GM19372 (cell line): ENCODE measurements at regions not wholly inside any gene's neighbourhood (a gene's known extent, or its start where the extent isn't known, plus 50 kb on each side); places are given as distances from the start of the nearest gene placed in this dataset.
"Not testable (repeated sequence)": the region's sequence is repeated elsewhere in the genome, so short reads cannot be mapped to it uniquely, and the experiment has no call there.

ENCODE experiments used
- ATAC-seq: cut with Tn5 transposase; IDR thresholded peaks from one replicate; pipeline ENCODE4 v1.9.1; 2021; ENCODE audit warnings: mild to moderate bottlenecking, low read depth, moderate library complexity; ENCODE audit not compliant: unreplicated experiment

DNA sequence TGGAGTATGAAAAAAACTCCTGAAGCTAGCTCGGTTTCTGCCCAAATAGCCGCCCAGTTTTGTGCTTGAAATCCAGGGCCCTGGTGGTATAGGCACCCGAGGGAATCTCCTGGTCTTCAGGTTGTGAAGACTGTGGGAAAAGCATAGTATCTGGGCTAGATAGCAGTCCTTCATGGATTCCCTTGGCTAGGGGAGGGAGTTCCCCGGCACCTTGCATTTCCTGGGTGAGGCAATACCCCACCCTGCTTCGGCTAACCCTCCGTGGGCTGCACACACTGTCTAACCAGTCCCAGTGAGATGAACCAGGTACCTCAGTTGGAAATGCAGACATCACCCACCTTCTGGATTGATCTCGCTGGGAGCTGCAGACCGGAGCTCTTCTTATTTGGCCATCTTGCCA is 184.5 kb upstream of the SLC35B3 start:
- no peak for ATAC-seq

DNA sequence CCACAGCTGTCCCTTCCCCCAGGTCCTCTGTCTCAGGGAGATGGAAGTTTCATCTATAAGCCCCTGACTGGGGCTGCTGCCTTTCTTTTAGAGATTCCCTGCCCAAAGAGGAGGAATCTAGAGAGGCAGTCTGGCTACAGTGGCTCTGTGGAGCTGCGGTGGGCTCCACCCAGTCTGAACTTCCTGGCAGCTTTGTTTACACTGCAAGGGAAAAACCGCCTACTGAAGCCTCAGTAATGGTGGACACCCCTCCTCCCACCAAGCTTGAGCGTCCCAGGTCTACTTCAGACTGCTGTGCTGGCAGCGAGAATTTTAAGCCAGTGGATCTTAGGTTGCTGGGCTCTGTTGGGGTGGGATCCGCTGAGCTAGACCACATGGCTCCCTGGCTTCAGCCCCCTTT is 184.1 kb upstream of the SLC35B3 start:
- ATAC-seq, result not testable (repeated sequence)

DNA sequence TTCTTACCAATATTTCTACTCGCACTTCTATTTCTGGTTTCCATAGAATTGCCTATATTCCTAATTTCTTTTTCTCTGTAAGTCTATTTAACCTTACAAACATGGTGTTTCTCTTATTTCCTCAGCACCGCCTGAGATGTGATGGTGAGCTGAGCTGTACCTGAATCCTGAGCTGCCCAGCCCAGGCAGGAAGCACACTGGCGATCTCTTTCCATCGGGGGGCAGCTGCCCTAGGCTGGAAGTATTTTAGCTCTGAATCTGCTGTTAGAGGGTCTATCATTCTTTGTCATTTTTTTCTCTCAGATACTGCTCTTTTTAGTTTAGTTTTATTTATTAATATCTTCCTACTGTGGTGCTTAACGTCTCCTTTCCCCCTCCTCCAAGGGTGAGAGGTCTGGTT is 173.4 kb upstream of the SLC35B3 start:
- no peak for ATAC-seq

DNA sequence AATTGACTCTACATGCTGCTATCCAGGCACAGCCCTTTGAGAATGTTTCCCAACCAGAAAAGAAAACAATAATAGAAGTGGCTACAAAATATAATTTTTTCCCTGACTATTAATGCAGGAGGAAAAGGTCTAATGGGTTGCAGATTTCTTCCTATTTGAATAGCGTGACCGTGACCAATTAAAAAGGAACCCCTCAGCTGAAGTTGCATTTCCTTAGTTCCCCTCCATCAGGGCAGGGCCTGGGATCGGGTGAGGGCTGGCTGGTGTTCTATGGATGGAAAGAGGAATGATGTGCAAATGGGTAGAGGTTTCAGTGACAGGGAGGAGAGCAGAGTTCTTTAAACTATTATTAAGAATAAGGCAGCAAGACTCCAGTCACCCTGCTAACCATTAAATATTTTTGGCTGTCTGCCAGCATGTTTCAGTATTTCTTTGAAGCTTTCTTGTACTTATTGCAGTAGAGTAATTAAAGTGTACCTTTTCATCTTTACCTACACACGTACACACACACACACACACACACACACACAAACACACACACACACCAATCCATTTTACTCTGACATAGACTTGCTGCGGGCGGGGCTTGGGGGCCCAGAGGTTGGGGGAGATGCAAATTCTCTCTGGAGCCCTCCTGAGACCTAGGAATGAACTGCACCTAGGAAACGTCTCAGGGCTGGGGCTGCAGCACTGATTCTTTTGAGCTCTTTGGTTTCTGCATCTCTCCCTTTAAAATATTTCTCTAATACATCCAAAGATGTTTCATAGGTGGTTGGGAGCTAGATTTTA is 154.8 kb upstream of the SLC35B3 start:
- no peak for ATAC-seq

DNA sequence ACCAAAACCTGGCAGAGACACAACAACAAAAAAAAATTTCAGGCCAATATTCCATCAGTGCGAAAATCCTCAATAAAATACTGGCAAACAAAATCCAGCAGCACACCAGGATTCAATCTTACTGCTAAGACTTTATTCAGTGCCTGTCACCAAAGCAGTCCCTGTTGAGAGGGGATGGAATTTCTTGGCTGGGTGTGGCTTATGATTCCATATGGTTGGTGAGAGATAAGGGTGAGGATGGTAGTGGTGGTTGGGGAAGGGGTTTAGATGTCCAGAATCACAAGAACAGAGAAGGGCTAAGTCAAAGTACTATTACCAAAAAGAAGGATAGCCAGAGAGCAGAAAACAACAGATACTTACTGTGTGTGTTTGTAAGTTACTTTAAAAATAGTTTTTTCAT is 152.8 kb upstream of the SLC35B3 start:
- ATAC-seq, result no peak

DNA sequence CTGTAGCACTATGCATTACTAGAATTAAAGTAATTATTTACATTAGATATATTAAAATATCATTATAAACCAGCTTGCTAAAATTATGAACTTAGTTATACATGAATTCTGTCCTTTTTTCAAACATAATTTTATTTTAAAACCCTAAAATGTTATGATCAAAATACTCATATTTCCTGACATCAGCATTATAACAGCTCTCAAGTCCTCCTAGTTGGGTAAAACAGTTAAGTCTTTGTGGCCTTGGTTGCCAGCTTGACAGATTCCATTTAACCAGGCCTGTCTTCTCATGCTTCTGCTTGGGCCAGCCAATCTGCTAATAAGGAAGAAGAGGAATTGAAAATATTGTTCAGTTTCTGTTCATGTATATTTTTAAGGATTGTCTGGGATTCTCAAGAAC is 147.9 kb upstream of the SLC35B3 start:
- no peak for ATAC-seq

DNA sequence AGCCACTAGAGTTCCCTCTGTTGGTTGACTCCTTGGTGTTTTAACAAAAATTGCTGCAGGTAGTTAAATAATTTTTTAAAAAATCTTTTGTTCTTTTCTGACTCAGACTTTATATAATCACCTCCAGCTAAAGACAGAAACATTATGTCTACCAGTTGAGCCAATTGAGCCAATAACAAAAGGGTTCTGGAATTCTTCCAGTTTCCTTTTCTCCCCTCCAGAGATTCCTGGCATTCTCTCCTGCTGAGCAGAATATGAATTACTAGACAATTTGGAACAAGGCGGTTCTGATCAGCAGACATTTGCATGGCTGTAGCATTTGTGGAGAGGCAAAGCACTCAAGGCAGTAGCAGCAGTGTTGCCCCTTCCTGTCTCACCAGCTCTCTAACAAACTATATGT is 144.0 kb upstream of the SLC35B3 start:
- no peak for ATAC-seq

DNA sequence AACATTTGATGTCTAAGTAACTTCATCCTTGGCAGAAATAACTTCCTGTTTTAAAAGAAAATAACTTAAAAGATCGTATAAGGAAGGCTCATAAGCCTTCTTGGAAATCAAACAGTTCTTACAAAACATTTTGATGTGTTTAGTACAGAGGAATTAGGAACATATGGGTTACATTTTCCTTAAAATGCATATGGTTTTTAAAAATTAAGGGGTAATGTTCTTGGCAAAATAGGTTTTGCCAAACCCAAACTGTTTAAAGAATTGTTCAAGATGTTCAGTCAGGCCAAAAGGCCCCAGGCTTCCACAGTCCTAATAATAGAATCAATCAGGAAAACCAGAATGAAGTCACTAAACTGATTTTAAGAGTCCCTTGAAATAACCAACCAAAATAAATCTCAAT is 142.7 kb upstream of the SLC35B3 start:
- no peak for ATAC-seq

DNA sequence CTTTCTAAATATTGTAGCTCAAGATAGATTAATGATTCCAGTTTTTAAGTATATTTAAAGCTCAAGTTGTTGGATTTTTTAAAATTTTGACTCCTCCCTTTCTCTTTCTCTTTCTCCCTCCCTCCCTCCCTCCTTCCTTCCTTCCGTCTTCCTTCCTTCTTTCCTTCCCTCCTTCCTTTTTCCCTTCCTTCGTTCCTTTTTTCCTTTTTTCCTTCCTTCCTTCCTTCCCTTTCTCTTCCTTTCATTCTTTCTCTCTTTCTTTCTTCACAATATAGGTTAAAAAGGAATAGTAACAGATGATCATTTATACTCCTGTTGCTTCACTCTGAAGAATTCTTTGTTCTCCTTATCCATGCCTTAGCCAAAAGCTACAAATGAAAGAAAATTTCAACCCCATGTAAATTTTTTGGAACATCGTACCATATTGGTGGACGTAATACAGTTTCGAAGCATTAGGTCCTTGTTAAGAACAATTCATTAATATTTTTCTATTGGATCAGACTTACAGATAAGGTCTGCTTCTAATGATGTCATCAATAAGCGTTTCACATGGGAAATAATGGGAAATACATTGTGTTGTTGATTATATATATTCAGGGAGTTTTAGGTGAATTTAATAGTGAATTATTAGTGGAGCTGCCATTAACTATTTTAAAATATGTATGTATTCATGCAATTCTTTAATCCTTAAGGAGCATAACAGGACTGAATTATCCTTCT is 139.6 kb upstream of the SLC35B3 start:
- ATAC-seq, result no peak

DNA sequence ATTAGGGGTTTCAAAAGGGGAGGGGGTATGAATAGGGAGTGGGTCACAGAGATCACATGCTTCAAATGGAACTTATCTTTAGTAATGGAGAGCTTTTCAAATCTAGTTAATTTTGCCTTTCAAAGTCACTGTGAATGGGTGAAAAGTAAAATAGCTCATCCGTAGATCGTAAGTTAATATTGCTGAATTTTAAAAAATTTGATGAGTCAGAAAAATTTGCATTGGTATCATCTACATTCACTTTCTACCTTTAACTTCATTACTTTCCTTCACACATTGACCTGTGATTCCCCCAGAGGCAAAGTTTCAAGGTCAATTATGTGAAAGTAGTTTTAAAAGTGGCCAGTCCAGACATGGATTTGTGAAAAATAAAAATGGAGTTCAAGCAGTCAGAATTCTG is 139.0 kb upstream of the SLC35B3 start:
- no peak for ATAC-seq

DNA sequence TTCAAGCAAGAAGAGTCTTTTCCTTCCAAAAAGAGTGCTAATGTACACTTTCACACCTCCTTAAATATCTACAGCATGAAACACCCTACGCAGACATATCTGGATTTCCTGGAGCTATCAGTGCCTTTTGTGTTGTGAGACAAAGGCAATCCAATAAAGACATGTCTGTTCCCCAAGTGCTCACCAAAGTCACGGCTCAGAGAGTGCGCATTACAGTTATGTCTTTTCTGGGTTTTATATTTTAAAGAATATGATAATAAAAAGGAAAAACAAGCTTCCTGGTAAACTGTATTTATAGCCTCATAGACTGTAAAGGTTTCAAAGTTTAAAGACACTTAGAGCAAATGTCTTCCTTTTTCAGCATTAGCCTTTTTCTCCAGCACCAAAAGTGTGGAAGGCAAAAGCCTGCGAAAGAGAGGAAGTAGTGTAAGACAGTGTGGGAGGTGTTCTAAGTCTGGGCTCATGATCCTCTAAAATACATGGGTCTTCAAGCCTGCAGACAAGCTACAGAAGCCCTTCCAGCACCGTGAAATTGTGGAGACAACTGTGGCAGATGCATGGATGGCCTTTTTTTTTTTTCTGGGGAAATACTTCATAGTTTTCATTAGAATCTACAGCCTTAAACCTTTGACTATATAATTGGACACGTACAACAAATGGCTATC is 135.0 kb upstream of the SLC35B3 start:
- no peak for ATAC-seq

DNA sequence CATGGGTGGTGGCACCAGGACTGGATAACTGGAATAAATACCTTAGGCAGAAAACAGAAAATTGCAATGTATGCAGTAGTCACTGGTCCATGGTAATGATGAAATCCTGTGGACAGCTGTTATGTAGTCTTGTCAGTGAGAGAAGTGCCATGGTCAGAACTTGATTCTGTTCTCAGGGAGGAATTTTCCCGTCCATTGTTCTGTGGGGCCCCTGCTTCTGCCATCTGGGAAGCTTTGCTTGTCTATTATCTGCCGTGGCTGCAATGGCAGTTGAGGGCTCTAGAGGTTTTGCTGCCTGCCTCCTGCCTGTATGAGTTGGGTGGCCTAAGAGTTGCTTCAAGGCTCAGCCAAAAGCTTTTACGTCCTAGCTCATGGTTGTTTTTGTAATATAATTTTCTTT is 126.8 kb upstream of the SLC35B3 start:
- no peak for ATAC-seq

DNA sequence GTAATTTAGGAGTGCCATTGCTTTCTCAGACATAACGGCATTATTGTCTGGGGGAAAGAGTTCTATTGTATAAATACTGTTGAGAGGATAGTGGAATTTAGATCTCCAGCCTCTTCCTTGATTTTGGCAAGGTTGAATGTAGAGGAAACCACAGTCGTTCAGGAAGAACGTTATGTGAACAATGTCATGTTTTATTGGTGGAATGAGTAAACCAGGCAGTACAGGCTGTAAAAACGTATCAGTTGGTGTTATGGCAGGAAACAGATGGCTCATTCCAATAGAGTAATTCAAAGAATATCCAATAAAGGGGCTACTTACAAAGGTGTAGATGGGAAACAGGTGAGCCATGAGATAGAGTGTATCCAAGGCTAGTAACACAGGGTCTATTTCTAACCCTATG is 123.6 kb upstream of the SLC35B3 start:
- ATAC-seq, result no peak

DNA sequence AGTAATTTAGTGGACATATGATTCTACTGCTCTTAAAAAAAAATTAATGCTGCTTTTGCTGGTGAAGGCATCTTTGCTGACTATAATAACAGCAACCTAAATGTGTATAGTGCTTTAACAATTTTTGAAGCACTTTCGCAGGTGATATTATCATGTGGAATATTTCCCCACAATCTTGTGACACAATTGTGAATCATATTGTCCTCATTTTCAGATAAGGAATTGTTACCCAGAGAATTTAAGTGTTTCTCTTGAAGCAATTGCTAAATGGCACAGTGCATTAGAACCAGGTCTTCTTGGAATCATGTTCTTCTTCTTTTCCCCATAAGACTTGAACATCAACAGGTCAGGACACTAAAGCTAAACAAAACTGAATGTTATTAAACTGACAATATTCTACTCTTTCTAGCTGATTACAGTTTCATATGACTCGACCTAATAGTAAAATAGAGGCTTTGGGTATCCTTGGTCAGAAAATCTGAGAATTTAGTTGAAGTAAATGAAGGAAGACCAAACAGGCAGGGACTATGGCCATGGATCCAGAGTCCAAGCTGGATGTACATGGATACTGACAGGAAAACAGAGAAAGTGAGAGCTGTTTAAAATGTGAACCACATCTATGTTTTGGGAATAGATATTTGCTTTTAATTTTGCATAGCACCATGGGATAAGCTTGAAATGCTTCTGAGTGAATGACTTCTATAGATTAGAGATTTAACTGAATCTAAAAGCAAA is 121.8 kb upstream of the SLC35B3 start:
- ATAC-seq, result no peak

DNA sequence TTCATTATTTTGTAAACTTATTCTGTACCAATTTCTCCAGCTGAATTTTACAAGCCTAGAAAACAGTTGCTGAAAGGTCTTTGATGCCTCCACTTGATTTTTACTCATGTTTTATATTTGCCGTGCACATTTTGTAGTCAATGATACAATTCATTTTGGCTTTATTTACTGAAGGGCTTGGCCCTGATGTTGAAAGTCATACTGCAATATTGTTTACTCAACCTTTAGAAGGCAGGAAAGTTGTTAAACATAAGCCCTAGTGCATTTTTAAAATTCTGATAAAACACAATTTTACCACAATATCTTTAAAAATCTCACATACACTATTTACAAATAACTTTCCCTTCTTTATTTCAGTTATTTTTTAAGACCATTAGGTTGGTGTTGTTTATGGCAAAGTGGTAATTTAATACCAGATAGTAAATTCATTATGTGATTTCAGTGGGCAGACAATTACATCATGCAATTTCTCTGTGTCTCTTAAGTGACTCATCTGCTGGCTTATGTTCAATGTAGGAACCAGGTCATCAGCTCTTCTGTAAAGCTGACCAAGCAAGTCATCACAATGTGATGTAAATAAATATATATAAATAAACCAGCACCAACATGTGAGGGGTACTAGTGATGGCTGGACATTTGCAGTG is 121.1 kb upstream of the SLC35B3 start:
- no peak for ATAC-seq

DNA sequence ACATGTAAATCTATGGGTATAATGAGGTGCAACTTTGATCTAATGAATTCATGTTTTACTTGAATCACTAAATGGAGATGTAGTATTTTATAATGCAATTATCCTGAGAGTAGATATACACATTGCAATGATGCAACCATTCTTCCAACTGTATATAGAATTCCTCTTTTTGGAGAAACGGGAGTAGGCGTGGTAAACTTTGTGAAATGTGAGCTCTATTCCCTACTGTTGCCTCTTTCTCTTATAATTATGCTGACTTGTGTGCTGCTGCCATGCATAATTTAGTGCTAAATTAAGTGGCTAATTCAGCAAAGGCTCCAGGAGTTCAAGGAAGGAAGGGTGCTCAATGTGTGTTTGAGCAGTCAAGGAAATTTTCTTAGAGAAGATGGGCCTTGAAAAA is 116.6 kb upstream of the SLC35B3 start:
- ATAC-seq, result no peak

DNA sequence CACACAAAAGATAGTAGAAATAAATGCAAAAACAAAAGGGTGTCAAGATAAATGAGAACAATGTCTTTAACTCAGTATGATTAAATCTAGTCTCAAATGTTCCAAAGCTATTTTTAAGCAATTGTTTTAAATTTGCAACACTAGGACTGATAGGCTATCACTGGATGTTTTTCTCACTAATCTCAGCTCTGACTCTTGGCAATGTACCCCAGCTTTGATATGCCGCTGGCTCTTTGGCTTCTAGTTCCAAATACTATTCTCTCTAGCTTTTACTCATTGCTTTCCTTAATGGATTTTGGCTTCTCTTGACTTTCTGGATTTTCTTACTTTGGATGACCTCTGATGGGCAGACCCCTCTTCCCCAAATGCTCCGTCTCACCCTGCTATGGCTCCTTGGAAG is 116.0 kb upstream of the SLC35B3 start:
- no peak for ATAC-seq

DNA sequence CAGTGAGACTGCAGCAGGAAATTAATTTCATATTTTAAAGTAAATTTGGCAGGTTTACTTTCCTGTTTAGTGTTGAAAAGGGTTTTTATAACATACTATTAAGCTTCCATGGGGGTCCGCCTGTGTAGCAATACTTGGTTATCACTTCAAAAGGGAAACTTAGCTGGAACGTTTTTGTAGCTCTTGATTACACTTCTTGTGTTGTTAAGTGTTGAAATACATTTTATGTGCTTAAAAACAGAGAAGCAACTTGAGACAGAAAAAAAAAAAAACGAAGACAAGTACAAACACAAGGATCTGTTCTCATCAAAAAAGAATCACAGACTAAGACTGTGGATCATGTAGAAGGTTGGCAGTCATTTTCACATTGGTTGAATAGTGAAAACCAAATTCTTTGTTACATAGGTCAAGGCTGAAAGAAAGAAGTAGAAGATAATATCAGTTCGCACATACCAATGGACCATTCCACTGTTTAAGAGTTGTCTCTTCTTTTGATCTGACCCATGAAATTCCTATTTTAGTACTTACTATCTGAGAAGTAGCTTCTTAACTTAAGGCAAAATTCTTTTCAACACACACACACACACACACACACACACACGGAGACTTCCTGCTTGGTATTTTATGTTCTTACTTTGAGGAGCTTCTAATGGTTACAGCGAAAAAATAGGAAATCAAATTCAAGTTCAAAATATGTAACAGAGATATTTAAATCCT is 113.9 kb upstream of the SLC35B3 start:
- no peak for ATAC-seq

DNA sequence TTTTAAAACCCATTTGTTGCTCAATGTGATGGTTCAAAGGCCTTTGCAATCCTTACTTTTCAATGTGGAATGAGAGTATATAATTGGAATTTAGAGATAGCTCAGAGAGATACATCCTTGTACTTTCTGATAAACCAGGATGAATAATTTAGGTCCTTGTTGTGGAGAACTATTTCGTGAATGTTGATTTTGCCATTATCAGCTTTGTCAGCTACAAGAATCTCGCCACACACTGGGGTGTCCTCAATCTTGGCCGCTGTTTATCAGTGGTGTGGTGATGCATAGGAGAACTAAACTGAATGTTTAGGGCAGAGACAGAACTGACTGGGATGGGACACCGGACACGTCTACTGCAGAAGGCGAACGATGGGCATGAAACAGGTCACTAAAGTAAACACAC is 111.2 kb upstream of the SLC35B3 start:
- ATAC-seq, result no peak

DNA sequence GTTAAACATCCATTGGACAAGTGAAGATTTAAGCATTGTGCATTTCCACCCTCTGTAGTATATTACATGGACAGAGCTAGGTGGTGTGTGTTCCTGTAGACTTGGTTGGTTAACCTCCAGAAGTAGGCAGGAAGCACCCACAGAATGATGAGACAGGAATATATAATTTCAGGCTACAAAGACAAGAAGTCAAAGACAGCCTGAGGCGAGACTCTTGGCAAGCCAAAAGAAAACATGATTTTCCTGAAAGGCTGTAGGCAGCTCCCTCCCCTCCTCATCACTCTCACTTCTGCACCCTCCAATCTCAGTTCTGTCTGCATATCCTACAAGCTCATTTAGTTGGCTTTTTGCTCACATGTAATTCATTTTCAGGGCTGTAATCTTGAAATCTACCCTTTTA is 110.0 kb upstream of the SLC35B3 start:
- ATAC-seq, result no peak
